ENCODE measurements at regions not wholly inside any gene's neighbourhood (a gene's known extent, or its start where the extent isn't known, plus 50 kb on each side); places are given as distances from the start of the nearest gene placed in this dataset.

DNA sequence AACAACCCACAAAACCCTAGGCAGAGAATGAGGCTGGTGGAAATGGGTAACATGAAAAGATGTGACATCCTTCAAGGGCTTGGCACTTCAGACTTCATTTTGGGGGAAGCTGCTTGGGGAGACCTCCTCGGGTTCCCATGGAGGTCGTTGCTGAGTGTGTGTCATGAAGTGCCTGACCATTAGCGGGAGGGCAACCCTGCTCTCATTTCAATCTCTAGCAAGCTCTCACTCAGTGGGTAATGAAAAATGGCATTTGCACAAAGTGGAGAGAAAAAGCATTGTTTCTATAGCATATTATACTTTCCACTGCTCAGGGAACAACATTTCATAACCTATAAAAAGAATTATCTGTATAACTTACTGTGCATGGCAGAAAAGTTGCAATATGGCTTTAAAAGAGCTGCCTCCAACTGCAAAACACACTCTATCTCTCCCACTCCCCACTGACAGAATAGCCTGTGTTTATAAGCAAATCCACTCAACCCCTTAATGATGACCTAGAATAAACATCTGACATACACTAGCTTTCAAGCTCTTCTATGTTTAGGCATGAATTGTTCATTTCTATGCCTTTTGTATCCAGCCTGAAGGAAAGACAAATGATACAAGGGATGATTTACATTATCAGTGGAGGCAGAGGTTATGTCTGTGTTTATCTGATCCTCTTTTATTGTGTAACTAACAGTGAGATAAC, 357.2 kb downstream of the ZSWIM6 start:
- DNase-seq = no peak

DNA sequence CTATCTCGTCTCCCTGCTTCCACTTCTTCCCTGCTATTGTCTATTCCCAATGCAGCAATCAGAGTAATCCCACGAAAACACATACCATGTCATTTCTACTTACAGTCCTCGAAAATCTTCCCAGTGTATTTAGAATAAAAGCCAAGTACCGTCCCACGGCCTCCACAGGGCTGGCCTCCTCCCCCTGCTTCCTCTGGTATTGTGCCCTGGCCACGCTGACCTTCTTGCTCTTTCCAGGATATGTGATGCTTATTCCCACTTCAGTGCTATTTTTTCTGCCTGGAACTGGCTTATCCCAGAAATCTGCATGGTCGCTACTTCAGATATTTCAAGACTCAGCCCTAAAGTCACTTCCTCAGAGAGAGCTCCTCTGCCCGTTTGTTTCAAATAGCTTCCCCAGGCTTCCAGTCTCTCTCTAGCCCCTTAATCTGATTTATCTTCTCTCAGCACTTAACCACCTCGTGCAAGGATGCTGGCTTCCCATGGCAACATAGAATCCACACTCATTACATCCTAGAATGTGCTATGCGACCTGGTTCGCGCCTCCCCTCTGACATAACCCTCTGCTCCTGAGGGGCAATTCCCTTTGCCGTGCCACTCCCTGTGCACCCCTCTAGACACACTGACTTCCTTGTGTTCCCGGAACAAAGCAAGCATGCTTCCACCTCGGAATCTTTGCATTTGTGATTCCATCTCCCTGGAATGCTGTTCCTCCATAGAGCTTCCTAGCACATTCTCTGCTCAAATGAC, 365.9 kb downstream of the ZSWIM6 start:
- DNase-seq = no peak

DNA sequence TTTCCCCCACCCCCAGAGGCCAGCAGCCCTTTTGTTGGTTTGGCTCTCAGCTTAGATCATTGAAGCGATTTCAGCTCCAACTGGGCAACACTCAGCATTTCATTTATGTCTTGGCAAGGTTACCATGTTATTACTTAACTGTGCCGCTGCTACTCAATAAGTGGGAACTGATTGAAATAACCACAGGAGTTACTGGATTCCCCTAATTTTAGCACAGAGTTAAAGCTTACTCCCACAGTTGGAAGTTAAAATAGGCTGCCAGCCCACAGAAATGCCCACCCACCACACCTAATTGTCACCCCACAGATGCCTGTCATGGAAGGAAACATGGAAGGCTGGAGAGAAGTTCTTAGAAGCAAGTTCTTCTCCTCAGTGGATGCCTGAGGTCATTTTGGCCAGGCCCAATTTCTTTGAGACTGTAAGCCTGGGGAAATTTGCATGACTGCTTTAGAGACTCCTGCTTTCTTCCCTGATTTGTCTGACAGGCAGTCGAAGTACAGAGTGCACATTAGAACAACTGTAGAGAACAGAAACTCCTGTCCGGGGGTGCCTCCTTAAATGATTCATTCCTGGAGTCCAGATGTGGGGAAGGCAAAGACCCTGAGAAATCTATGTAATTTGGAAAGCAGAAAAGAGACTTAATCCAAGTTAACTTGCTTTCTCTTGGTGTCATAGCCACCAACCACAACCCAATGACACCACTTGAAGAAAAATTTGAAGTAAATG, 370.0 kb downstream of the ZSWIM6 start:
- DNase-seq = no peak

DNA sequence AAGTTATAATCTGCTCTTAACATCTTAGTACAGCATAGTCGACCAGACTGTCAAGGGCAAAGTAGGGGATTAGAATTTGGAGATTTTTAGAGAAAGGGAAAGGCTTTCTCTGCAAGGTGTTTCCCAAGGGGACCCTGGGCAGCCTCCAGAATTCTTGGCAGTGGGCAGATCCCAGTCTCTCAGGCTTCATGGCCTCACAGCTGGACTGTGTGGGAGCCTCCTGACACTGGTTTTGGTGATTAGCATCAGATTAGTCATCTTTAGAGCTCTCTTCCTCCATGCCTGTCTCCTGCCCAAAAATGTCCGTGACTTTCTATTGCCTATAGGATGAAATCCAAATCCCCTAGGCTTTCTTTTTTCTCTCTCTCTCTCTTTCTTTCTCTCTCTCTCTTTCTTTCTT, 370.7 kb downstream of the ZSWIM6 start:
- no peak for DNase-seq

DNA sequence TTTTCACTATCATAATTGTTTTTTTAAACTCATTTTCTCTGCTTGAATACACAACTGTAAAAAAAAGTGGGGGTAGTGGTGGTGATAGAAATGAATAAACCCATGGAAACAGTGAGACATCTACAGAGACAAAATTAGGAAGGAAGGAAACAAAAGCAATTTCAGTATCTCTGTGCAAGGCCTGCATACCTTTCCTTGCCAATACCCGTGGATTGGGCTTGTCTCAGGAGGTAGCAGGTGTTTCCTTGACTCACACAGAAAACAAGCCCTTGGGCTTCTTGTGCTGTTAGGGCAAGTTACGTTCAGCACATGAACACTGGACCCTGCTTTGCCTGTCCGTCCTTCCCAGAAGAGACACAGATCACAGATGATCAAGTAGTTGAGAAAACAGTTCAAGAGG, 372.2 kb downstream of the ZSWIM6 start:
- DNase-seq = no peak

DNA sequence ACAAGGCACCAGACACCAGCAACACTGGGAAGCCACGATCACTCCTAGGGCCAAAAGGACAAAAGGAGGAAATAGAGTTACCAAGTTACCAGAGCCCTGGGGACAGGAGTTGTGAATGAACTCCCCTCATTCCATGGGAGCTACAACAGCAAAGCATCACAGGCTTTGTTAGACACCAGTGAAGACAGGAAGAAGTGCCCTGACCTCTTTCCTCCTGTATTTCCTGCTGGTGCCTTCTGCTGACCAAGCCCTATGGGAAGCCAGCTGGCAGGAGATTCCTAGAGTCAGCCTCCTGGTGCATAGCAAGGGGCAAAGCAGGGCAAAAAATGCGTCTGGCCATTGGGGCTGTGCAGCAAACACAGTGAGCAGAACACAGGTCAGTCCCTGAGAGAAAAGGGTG, 374.7 kb downstream of the ZSWIM6 start:
- DNase-seq = no peak

DNA sequence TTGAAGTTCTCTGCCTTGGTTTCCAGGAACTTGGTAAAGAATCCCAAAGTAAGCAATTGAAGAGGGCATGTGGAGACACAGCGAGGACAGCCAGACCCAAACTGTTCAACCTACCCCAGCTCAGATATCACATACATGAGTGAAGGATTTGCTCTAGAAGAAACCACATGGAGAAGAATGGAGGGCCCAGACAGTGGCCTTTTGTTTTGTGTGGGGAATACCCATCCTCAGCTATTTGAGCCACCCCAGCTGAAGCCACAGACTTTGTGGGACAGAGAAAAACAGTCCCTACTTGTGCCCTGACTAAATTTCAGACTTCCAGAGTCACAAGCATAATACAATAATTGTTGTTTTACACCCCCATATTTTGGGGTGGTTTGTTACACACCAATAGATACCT, 387.1 kb downstream of the ZSWIM6 start:
- no peak for DNase-seq

DNA sequence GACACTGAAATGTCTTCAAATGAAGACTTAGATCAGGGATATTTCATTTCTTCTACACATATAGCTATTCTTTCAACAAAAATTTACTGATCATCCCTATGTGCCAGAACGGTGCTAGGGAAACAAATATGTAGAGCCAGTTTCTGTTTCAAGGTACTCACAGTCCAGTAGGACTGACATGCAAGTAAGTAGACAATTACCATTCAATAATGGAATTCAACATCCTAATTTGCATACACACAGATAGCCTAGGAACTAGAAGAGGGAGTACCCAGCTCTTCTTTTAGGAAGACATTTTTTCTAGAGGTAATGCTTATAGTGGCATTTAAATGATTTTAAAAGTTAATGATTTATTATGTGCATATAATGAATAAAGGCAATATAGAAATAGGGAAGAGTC, 388.8 kb downstream of the ZSWIM6 start:
- DNase-seq = no peak

DNA sequence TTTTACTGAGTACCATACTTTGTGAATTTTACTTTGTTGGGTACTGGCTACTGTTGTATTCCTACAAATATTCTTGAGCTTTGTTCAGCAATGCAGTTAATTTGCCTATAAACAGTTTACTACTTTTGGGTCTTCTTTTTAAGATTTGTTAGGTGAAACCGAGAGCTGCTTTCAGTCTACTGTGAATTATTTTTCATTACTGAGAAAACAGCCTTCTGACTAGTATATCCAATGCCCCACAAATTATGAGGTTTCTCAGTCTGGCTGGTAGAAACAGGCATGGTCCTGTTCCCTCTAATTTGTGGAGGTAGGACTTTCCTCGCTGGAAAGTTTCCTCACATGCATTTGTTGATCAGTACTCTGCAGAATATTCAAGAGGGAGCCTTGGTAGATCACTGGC, 392.0 kb downstream of the ZSWIM6 start:
- DNase-seq = no peak

DNA sequence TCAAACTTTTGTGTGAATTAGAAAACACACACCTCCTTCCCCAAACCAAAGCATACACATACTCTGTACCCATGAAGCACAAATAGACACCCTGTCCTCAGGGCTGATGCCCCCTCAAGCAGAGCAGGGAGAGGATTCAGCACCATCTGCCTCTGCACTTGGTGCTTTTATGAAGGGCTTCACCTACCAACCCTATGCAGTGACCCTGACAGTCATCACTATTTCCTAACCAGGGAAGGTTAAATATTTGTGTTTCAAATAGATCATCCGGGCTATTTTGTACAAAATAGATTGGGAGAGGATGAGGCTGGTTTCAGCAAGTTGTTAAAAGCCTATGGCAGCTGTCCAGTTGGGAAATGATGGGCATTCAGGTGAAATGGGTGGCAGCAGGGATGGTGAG, 396.2 kb downstream of the ZSWIM6 start:
- no peak for DNase-seq

DNA sequence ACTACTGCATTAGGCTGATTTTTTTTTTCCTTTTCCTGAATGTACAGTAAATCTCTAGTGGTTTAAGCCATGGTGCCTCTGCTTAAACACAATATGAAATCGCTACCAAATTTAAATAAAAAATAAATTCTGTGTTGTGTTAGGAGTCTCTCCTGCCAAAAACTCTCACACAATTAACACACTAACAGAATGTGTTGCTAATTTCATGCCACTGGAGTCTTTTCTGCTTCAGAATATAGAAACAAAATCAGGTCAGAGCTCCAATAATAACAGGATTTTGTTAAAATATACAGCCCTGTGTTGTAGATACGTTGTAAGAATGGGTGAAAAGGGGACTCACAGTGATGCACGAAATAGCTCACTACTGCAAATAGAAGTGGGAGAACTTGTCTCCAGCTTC, 398.8 kb downstream of the ZSWIM6 start:
- DNase-seq = no peak

DNA sequence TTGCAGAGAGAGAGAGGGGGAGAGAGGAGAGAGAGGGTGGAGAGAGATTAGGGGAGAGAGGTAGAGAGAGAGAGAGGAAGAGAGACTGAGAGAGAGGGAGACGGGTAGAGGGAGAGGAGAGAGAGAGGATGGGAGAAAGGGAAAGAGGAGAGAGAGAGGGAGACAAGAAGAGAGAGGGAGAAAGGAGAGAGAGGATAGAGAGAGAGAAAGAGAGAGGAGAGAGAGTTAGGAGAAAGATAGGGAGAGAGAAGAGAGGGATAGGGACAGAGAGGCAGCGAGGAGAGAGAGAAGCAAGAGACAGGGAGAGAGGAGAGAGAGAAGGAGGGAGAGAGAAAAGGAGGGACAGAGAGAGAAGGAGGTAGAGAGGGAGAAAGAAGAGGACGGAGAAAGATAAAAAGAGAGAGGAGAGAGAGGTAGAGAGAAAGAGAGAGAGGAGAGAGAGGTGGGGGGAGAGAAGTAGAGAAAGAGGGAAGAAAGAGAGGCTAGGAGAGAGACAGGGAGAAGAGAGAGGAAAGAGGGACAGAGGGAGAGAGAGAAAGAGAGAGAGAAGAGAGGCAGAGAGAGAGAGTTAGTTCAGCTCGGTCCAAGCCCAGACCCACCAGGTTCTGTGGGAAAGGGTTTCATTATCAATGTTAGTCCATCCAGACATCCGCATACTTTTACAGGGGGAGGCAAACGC, 399.3 kb downstream of the ZSWIM6 start:
- DNase-seq = no peak

DNA sequence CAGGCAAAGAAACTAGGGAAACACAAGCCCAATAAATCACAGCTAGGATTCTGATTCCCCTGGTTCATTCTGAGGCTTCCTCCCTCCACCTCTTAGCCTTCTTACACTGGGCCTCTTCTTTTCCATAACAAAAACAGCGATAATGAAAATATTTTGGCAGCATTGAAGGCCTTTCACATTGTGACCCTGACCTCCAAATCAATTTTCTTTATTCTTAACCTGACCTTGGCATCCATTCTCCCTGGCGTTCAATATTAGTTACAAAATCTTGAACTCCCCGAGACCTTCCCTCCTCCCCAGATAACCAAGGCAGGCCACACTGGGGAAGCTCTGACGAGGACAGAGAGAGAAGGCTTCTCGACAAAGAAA, 399.9 kb downstream of the ZSWIM6 start:
- DNase-seq = no peak

DNA sequence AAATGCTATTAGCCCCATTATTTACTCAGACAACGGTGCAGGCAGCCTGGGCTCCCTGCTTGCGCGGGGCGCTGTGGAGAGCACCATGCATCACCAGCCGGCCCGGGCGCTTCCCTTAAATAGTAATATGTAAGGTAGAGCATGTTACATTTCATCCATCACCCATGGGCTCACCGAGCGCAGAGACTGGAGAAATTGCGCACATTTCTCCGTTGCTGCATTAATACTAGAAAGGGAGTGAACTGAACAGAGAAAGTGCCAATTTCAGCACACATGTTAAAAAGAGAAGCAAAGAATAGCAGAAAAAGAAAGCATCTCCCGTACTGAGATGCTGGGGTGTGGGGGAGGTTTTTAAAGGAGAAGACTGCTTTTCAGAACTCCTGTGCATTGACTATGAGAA, 400.3 kb downstream of the ZSWIM6 start:
- no peak for DNase-seq

DNA sequence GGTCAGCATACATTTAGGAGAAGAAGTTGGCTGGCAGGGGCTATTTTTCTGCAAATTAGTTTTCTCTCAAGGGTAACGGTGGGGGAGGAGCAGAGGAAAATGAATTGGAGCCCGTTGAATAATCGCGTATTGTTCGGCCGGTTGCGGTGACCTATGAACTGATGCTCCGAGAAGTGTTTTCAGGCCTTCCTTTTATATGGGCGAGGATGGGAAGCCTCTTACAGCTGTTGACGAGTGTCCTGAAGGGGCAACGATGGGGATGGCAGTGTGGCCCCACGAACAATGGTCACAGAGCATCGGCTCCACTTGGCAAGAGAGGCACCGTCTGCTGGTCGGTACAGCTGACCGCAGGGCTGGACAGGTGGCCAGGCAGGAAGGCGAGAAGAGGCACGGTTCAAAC, 400.7 kb downstream of the ZSWIM6 start:
- no peak for DNase-seq

DNA sequence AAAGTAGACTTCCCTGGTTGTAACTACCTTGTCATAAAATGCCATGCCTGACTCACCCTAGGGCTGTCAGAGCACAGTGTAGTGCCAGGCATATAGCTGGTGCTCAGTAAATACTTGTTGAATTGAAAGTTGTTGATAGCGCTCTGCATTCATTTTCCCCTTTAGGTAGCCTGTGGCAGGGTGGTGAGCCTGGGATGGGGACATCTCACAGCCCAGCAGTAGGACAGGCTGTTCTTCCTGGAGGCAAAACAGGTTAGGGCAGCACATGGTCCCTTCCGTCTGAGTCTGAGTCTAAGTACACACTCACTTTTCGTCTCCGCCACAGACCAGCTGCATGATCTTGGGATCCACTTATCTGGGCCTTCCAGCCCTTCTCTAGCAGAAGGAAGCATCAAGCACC, 401.9 kb downstream of the ZSWIM6 start:
- DNase-seq = no peak

DNA sequence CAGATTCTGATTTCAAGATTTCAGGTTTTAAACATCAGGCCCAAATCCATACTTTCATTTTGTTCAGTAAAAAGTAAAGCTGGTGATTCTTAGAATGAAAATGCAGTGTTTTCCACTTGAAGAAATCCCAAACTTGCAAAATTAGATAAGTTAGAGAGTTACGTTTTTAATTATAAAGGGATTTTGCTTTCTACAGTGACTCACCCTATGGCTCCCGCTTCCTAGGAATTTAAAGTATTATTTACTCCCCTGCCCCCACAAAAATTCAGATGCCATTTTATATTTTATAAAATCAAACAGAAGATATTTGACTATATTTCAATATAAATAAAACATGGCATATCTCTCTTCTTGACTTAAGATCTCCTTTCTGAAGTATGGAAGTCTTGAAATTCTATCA, 402.9 kb downstream of the ZSWIM6 start:
- no peak for DNase-seq

DNA sequence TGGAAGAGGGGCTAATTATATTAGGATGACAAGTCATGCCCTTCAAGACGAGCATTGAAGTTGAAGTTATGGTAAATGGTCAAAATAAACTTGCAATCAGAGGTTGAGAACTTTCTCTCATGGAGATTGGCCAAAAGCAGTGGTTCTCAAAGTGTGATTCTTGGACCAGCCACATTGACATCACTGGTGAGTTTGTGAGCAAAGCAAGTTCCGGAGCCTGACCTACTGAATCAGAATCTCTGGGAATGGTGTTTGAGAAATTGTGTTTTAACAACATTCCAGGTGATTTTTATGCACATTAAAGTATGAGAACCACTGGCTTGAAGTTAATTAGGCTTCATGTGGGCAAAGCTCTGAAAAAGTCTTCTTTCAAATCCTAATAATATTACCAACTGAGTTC, 403.5 kb downstream of the ZSWIM6 start:
- no peak for DNase-seq

DNA sequence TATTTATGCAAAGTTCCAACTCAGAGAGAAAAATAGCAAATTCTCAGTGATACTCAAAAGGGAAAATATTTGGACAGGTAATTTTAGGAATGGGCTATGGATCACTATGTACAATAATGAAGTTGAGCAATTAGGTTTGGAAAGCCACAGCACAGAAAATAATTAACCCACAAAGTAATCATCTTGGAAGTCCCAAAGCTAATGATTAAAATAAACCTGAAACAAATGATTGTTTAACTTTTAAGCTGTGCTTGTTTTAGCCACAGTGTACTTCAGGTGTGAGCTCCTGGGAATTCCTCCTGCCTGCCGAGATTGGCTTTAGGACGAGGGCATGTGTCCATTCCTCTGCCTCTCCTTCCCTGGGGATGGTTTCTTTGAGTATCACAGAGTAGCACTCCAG, 403.9 kb downstream of the ZSWIM6 start:
- DNase-seq = no peak

DNA sequence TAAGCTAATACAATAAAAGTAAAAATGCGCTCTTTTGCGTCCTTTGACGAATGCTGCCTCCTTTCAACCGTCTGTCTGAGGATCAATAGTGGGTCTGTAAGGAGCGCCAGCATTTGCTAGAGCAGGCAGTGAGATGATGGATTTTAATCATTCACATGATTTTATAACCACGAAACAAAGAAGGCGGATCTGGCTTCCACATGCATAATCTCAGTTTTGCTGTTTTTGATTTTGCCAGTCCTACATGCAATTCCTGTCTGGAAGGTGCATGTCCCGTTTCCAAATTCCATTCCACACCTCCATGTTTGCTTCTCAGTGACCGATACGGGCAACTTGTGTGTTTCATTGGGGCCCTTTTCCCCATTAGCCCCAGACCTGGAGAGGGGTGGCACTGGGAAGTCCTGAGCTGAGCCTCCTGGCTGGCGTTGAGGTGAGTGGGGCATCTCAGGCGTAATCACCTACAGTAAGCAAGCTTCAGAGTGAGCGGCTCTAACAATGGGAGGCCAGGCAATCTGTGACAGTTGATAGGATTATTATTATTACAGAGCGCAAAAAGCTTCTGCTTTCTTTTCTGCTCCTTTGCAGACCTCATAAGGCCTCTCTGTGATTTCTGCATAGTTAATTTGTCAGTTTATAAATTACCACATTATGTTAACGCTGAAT, 405.4 kb downstream of the ZSWIM6 start:
- DNase-seq = no peak

DNA sequence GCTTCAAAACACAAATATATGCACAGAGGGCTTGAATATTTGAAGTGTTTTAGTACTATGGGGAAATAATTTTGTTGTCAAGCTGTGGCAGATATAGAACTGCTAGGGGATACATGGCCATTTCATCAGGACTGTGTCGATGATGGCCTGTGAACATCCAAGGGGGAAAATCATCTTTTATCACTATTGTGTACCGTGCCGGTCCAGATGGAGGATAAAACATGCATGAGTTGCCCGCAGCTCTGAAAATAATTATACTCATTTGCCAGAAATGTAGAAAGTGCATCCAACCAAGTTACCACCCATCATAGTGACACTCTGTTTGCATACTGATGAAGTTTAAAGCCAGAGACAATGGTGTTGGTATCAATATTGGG, 405.9 kb downstream of the ZSWIM6 start:
- no peak for DNase-seq

DNA sequence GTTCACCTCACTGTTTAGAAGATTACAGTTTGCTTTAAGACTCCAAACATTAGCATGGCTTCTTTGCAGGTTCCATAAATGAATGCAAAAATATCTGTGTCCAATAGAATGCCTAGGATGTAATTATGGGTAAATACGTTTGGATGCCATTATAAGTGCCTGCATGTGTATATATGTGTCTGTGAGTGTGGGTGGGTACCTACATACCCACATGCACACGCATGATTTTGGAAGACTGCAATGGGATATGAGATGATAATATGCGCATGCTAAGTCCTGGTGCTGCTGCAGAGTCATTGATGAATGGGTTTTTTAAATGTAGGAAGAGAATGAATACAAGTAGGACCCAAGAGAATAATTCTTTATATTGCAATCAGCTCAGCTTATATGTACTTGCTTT, 406.4 kb downstream of the ZSWIM6 start:
- DNase-seq = no peak

Data from hematopoietic multipotent progenitor cell treated with erythropoietin and hydrocortisone succinate and interleukin-3 and kit ligand, for 4 days (in vitro differentiated cells).